Left renal cortex interstitium (tissue), 4 donors: ENCODE measurements at regions not wholly inside any gene's neighbourhood (a gene's known extent, or its start where the extent isn't known, plus 50 kb on each side); places are given as distances from the start of the nearest gene placed in this dataset.

ENCODE experiments used
- DNase-seq, 4 donors: peaks; one replicate each; pipeline ENCODE4 v3.0.0-alpha.2; 2013; ENCODE audit warnings: low read depth in 4 of 4, low spot score in 2 of 4, missing footprints in 1 of 4

- no peak for DNase-seq
Observed at GRCh38 chr10:52438119-52438518, 124.0 kb downstream of the DKK1 start.

- DNase-seq: no peak
Observed at GRCh38 chr10:52440612-52441285, 126.7 kb downstream of the DKK1 start.

GRCh38 chr10:52442576-52442975 lies 128.5 kb downstream of the DKK1 start:
- no peak for DNase-seq

GRCh38 chr10:52443419-52444388 lies 129.6 kb downstream of the DKK1 start:
- no peak for DNase-seq

GRCh38 chr10:52446391-52446790 lies 132.3 kb downstream of the DKK1 start:
- no peak for DNase-seq

GRCh38 chr10:52447931-52448353 lies 133.9 kb downstream of the DKK1 start:
- no peak for DNase-seq

- no peak for DNase-seq
Observed at GRCh38 chr10:52450762-52451291, 136.7 kb downstream of the DKK1 start.

- DNase-seq: no peak
Observed at GRCh38 chr10:52451817-52452216, 137.7 kb downstream of the DKK1 start.

GRCh38 chr10:52452600-52453493 lies 138.8 kb downstream of the DKK1 start:
- DNase-seq: no peak

GRCh38 chr10:52453501-52453900 lies 139.4 kb downstream of the DKK1 start:
- no peak for DNase-seq

GRCh38 chr10:52454491-52454890 lies 140.4 kb downstream of the DKK1 start:
- DNase-seq: no peak

GRCh38 chr10:52455098-52455497 lies 141.0 kb downstream of the DKK1 start:
- DNase-seq: no peak

GRCh38 chr10:52459097-52459496 lies 145.0 kb downstream of the DKK1 start:
- DNase-seq: no peak

- no peak for DNase-seq
Observed at GRCh38 chr10:52463826-52464225, 149.7 kb downstream of the DKK1 start.

GRCh38 chr10:52464368-52465124 lies 150.5 kb downstream of the DKK1 start:
- DNase-seq: no peak

- DNase-seq: no peak
Observed at GRCh38 chr10:52465202-52465601, 151.1 kb downstream of the DKK1 start.

GRCh38 chr10:52466464-52466863 lies 152.4 kb downstream of the DKK1 start:
- no peak for DNase-seq

- no peak for DNase-seq
Observed at GRCh38 chr10:52469970-52470705, 156.1 kb downstream of the DKK1 start.
